ENCODE measurements at regions not wholly inside any gene's neighbourhood (a gene's known extent, or its start where the extent isn't known, plus 50 kb on each side); places are given as distances from the start of the nearest gene placed in this dataset.

DNA sequence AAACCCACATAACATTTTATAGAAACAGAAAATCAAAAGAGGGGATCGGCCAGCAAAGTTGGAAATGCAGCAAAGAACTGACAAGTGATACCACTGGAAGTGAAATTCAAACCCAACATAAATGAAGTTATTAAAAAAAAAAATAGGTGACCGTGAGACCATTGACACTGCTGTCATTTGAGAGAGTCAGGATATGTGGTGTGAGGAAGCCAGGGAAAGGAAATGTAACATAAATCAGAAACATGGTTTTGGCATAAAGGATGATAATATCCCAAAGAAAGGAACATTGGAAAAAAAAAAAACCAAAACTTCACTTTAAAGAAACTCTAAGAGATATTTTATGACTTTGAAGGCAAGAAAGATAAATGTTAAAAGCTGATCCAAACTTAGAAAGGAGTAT is 312.4 kb upstream of the PIK3R1 start:
- H3K4me2 ChIP-seq (ENCODE audit: low read length): no peak overlapping the region

DNA sequence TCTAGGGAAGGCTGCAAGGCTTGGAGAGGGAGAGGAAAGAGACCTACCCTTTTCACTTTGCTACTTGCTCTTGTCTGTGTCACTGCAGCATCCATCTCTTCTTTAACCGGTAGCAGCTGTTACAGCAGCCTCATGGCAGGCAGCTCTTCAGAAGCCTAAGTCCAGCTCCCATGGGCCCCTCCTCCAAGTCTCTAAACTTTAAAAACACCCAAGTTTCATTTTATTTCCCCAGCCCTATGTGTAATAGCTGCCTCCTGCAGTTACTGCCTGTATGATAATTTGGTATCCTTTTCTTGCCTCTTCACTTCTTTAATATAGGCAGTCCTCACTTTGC is 313.1 kb upstream of the PIK3R1 start:
- H3K9me3 ChIP-seq (ENCODE audit: control insufficient read depth in 1 of 2, insufficient read depth in 1 of 2, low read depth in 1 of 2, low read length in 2 of 2): no peaks in the 10 kb centered on the region
- H3K27ac ChIP-seq (ENCODE audit: low read depth, low read length): no peak overlapping the region
- no peaks in the 10 kb centered on the region for H3K4me1 ChIP-seq (ENCODE audit: control insufficient read depth in 1 of 2, insufficient read depth in 2 of 2, low read length in 2 of 2)
- ATAC-seq (no peak), DNase-seq (ENCODE audit: low read depth, low spot score) (no peak)
- ChIA-PET RAD21 (ENCODE audit: low non-redundant PET in 1 of 2, low total read pairs in 2 of 2, uncharacterized antibody in 2 of 2, unreplicated experiment in 2 of 2) (no interaction called here), CTCF (no interaction called here), POLR2A (no interaction called here)
- intact Hi-C loops (cut with micrococcal nuclease): no loop called here
- H3K4me3 ChIP-seq (replicated peaks in 1 of 2; ENCODE audit: low read depth in 1 of 2, low read length in 2 of 2): no peak overlapping the region
- no TSS peak for BruUV-seq (replicated peaks)
- H3K9me2 ChIP-seq (ENCODE audit: insufficient read depth): no peaks in the 10 kb centered on the region
- no peak overlapping the region for H2AFZ ChIP-seq (ENCODE audit: low read depth, low read length, poor library complexity, severe bottlenecking)
- H3K36me3 ChIP-seq (ENCODE audit: control insufficient read depth in 1 of 2, insufficient read depth in 2 of 2, low read length in 2 of 2): no peaks in the 10 kb centered on the region
- H3K27me3 ChIP-seq (ENCODE audit: insufficient read depth, low read length): peaks cover 8% of the 10 kb centered on the region; the same call in 1 of the 2 replicates
- no peak overlapping the region for H3K9ac ChIP-seq (ENCODE audit: low read length)
- no peaks in the 10 kb centered on the region for H4K20me1 ChIP-seq (ENCODE audit: insufficient read depth)
- H3K4me2 ChIP-seq (ENCODE audit: low read length): no peak overlapping the region
- no peaks in the 10 kb centered on the region for H3K79me2 ChIP-seq (ENCODE audit: insufficient read depth, low read length)
- no peak for TF ChIP-seq ZNF274 (IDR thresholded peaks at IDR 0.05; ENCODE audit: low read depth, low read length)

More for the DNA sequence above, 312.4 kb upstream of the PIK3R1 start:
- no peak for DNase-seq (ENCODE audit: low read depth, low spot score)
- Histone ChIP-seq H3K4me3 (replicated peaks in 1 of 2; ENCODE audit: low read depth in 1 of 2, low read length in 2 of 2) (no peak overlapping the region), H3K79me2 (ENCODE audit: insufficient read depth, low read length) (no peaks in the 10 kb centered on the region), H3K36me3 (ENCODE audit: control insufficient read depth in 1 of 2, insufficient read depth in 2 of 2, low read length in 2 of 2) (no peaks in the 10 kb centered on the region), H3K9me3 (ENCODE audit: control insufficient read depth in 1 of 2, insufficient read depth in 1 of 2, low read depth in 1 of 2, low read length in 2 of 2) (no peaks in the 10 kb centered on the region), H2AFZ (ENCODE audit: low read depth, low read length, poor library complexity, severe bottlenecking) (no peak overlapping the region), H3K9ac (ENCODE audit: low read length) (no peak overlapping the region), H3K27me3 (ENCODE audit: insufficient read depth, low read length) (peaks cover 8% of the 10 kb centered on the region; the same call in 1 of the 2 replicates), H3K4me1 (ENCODE audit: control insufficient read depth in 1 of 2, insufficient read depth in 2 of 2, low read length in 2 of 2) (no peaks in the 10 kb centered on the region), H3K9me2 (ENCODE audit: insufficient read depth) (no peaks in the 10 kb centered on the region), H3K27ac (ENCODE audit: low read depth, low read length) (no peak overlapping the region), H4K20me1 (ENCODE audit: insufficient read depth) (no peaks in the 10 kb centered on the region)
- ChIA-PET RAD21 (ENCODE audit: low non-redundant PET in 1 of 2, low total read pairs in 2 of 2, uncharacterized antibody in 2 of 2, unreplicated experiment in 2 of 2) (no interaction called here), POLR2A (no interaction called here), CTCF (no interaction called here)
- TF ChIP-seq, protein P1, sequence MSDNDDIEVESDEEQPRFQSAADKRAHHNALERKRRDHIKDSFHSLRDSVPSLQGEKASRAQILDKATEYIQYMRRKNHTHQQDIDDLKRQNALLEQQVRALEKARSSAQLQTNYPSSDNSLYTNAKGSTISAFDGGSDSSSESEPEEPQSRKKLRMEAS (IDR thresholded peaks at IDR 0.05): no peak
- TF ChIP-seq FOSL1 (IDR thresholded peaks at IDR 0.05; ENCODE audit: low read depth): no peak
- intact Hi-C loops (cut with micrococcal nuclease): no loop called here
- ATAC-seq: no peak
- BruUV-seq (replicated peaks): no TSS peak
